PC-9 (cell line): ENCODE measurements at regions not wholly inside any gene's neighbourhood (a gene's known extent, or its start where the extent isn't known, plus 50 kb on each side); places are given as distances from the start of the nearest gene placed in this dataset.

ENCODE experiments used
- EZH2 ChIP-seq: fragments of 200-600 bp; sonication (generic); IDR thresholded peaks from 2 replicates; pipeline ENCODE4 v1.8.0; 2017; ENCODE audit warnings: antibody characterized with exemption, low read depth
- TF ChIP-seq, protein P1 (sequence below): fragments of 200-600 bp; sonication (generic); conservative IDR thresholded peaks from 2 replicates; pipeline ENCODE4 v1.6.1; 2017; ENCODE audit warnings: mixed run types, antibody characterized with exemption, mild to moderate bottlenecking, moderate library complexity

DNA sequence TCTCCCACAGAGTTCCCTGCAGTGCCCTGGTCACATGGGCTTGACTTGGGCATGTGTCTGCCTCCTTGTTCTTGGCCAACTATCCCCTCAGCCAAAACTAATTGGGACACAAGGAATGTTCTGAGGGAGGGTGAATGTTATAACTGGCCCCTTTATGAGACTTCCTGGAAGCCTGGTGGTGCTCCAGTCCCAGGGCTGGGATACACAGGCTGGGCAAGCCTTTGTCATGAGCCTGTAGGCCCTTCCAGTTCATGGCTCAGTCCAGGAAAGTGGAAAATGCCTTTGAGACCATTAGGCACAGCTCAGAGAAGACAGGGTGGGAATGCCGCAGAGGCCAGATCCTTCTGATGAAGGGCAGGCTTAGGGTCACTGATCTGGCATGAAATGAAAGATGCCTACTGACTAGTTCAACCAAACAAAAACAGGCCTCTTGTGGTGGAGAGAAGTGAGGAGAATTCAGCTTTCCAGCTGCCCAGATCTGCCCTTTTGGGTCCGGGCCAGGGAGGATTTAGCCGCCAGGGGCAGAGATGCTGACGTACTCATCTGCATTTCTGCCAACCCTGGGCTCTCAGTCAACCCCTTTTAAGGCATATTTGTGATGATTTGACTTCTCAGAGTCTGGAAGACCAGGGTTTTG, 961.5 kb downstream of the KCNMA1 start:
- TF ChIP-seq, protein P1, sequence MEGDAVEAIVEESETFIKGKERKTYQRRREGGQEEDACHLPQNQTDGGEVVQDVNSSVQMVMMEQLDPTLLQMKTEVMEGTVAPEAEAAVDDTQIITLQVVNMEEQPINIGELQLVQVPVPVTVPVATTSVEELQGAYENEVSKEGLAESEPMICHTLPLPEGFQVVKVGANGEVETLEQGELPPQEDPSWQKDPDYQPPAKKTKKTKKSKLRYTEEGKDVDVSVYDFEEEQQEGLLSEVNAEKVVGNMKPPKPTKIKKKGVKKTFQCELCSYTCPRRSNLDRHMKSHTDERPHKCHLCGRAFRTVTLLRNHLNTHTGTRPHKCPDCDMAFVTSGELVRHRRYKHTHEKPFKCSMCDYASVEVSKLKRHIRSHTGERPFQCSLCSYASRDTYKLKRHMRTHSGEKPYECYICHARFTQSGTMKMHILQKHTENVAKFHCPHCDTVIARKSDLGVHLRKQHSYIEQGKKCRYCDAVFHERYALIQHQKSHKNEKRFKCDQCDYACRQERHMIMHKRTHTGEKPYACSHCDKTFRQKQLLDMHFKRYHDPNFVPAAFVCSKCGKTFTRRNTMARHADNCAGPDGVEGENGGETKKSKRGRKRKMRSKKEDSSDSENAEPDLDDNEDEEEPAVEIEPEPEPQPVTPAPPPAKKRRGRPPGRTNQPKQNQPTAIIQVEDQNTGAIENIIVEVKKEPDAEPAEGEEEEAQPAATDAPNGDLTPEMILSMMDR, result no peak
- TF ChIP-seq EZH2, result no peak
